HEK293T (cell line): ENCODE measurements at regions not wholly inside any gene's neighbourhood (a gene's known extent, or its start where the extent isn't known, plus 50 kb on each side); places are given as distances from the start of the nearest gene placed in this dataset.

Experiments used
- ARNT ChIP-seq: fragments of 450-650 bp; IDR thresholded peaks from 2 replicates; pipeline ENCODE4 v1.6.1; 2017; ENCODE audit warnings: mild to moderate bottlenecking
- BHLHE40 ChIP-seq: fragments of 450-650 bp; IDR thresholded peaks from 2 replicates; pipeline ENCODE4 v1.6.1; 2016; ENCODE audit warnings: mild to moderate bottlenecking, moderate library complexity, borderline replicate concordance
- PKNOX1 ChIP-seq: fragments of 450-650 bp; IDR thresholded peaks from 2 replicates; pipeline ENCODE4 v1.6.1; 2016
- TARDBP ChIP-seq: fragments of 450-650 bp; IDR thresholded peaks from 2 replicates; pipeline ENCODE4 v1.6.1; 2016

GRCh38 chr11:25225078-25225477, 728.2 kb downstream of the LUZP2 start:
- TF ChIP-seq BHLHE40 = no peak
- TF ChIP-seq TARDBP = no peak
- no peak for TF ChIP-seq PKNOX1
- TF ChIP-seq ARNT = no peak
